Esophagus squamous epithelium (tissue), 4 donors: ENCODE measurements at regions not wholly inside any gene's neighbourhood (a gene's known extent, or its start where the extent isn't known, plus 50 kb on each side); places are given as distances from the start of the nearest gene placed in this dataset.

ENCODE experiments used
- CTCF ChIP-seq, 6 experiments: fragments of 450-650 bp in 4 of 6; fragments of 200-600 bp in 2 of 6; sonication (generic) in 2 of 6; IDR thresholded peaks; one replicate each; pipeline ENCODE4 v1.5.1; 2016 to 2019; ENCODE audit warnings: antibody characterized with exemption in 6 of 6, mild to moderate bottlenecking in 4 of 6, moderate library complexity in 4 of 6
- POLR2A ChIP-seq, 4 donors: fragments of 450-650 bp; IDR thresholded peaks; one replicate each; pipeline ENCODE4 v1.6.1; 2017; ENCODE audit warnings: antibody characterized with exemption in 4 of 4, mild to moderate bottlenecking in 4 of 4, moderate library complexity in 3 of 4

GRCh38 chr11:120031156-120031555 is 106.8 kb downstream of the TRIM29 start:
- TF ChIP-seq POLR2A (IDR thresholded peaks at IDR 0.05) (no peak), CTCF (IDR thresholded peaks at IDR 0.05) (no peak)
